Calu3 (cell line): ENCODE measurements at regions not wholly inside any gene's neighbourhood (a gene's known extent, or its start where the extent isn't known, plus 50 kb on each side); places are given as distances from the start of the nearest gene placed in this dataset.

Experiments
- BruUV-seq: library from RNA; stranded (reverse); fragments of 400-500 nt; replicated peaks from 2 replicates; lab custom pipeline; 2021; lab: Mats Ljungman, UMichigan
- CTCF ChIA-PET: fragments of 300-600 bp; sonication (Branson Sonifier 250); formaldehyde crosslinking; loops from one replicate; lab custom pipeline; 2022; ENCODE audit warnings: antibody characterized with exemption; lab: Charles Lee
- DNase-seq: peaks from one replicate; pipeline ENCODE4 v3.0.0; 2022
- H3K27ac Mint-ChIP-seq: one replicate; pipeline ENCODE4 v1.8.0; 2022; ENCODE audit warnings: mixed read lengths; ENCODE audit not compliant: unreplicated experiment
- H3K27me3 Mint-ChIP-seq: one replicate; pipeline ENCODE4 v1.8.0; 2022; ENCODE audit warnings: mixed read lengths; ENCODE audit not compliant: unreplicated experiment
- H3K36me3 Mint-ChIP-seq: one replicate; pipeline ENCODE4 v1.8.0; 2022; ENCODE audit warnings: mild to moderate bottlenecking, moderate library complexity, mixed read lengths; ENCODE audit not compliant: insufficient read depth, unreplicated experiment
- H3K4me1 Mint-ChIP-seq: one replicate; pipeline ENCODE4 v1.8.0; 2022; ENCODE audit warnings: mild to moderate bottlenecking, low read depth, mixed read lengths; ENCODE audit not compliant: unreplicated experiment
- H3K4me3 Mint-ChIP-seq: one replicate; pipeline ENCODE4 v1.8.0; 2022; ENCODE audit warnings: mild to moderate bottlenecking, low read depth, moderate library complexity, mixed read lengths; ENCODE audit not compliant: unreplicated experiment
- H3K9me3 Mint-ChIP-seq: one replicate; pipeline ENCODE4 v1.8.0; 2022; ENCODE audit warnings: low read depth, mixed read lengths; ENCODE audit not compliant: unreplicated experiment
- intact Hi-C: fragments of 100-400 bp; cut with micrococcal nuclease; formaldehyde crosslinking; loops from one replicate; pipeline ENCODE4 v1.10.0; 2022; ENCODE audit not compliant: unreplicated experiment
- TF ChIP-seq, protein P1 (sequence below): fragments of 200-600 bp; IDR thresholded peaks from one replicate; pipeline ENCODE4 v1.8.0; 2022; ENCODE audit warnings: antibody characterized with exemption; ENCODE audit not compliant: unreplicated experiment

DNA sequence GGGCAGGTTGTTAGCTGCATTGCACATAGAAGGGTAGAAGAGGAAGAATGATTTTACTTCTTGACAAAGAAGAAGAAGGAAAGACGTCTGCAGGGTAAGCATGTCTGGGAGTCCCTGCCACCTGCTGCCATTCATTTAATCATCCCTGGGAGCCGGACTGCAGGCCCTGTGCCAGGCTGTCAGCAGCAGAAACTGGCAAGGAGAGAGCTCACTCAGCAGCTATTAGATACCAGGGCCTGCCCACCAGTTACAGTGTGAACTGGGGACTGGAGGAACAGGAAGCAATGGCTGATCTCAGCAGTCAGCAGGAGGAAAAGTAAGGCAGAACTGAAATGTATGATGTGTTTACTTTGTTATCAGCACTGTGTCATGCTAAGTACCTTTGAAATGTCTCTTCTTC, 75.7 kb upstream of the C1orf87 start:
- H3K4me3 Mint-ChIP-seq, result no peak overlapping the region
- CTCF ChIA-PET, result interaction anchor here (0.9 kb wide), 1 partner anchor 999 kb away, joined by 3 read pairs; no protein-coding TSS in a partner anchor
- TF ChIP-seq, protein P1, sequence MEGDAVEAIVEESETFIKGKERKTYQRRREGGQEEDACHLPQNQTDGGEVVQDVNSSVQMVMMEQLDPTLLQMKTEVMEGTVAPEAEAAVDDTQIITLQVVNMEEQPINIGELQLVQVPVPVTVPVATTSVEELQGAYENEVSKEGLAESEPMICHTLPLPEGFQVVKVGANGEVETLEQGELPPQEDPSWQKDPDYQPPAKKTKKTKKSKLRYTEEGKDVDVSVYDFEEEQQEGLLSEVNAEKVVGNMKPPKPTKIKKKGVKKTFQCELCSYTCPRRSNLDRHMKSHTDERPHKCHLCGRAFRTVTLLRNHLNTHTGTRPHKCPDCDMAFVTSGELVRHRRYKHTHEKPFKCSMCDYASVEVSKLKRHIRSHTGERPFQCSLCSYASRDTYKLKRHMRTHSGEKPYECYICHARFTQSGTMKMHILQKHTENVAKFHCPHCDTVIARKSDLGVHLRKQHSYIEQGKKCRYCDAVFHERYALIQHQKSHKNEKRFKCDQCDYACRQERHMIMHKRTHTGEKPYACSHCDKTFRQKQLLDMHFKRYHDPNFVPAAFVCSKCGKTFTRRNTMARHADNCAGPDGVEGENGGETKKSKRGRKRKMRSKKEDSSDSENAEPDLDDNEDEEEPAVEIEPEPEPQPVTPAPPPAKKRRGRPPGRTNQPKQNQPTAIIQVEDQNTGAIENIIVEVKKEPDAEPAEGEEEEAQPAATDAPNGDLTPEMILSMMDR, result no peak
- no peaks in the 10 kb centered on the region for H3K27me3 Mint-ChIP-seq
- BruUV-seq, result no TSS peak
- H3K4me1 Mint-ChIP-seq, result no peaks in the 10 kb centered on the region
- no peaks in the 10 kb centered on the region for H3K9me3 Mint-ChIP-seq
- no peaks in the 10 kb centered on the region for H3K36me3 Mint-ChIP-seq
- intact Hi-C loops, result no loop called here
- peak; percentile 20 for DNase-seq
- H3K27ac Mint-ChIP-seq, result no peak overlapping the region

DNA sequence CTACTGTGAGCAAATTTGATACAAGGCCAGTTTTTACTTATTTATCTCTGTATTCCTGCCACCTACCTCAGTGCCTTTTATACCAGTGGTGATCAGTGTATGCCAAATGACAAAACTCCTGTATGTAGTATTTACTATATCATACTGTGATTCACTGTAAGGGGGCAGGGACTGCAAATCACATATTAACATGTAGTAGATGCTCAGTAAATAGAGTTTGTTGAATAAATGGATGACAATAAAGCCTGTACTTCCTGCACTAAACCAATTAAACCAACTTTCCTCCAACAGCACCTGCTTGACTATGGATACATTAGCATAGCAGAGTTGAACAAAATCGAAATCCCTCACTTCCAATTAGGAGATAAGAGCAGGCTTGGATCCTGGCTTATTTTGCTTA, 73.3 kb upstream of the C1orf87 start:
- CTCF ChIA-PET, result no interaction called here
- TF ChIP-seq, protein P1, result no peak
- Mint-ChIP-seq H3K9me3 (no peaks in the 10 kb centered on the region), H3K36me3 (no peaks in the 10 kb centered on the region), H3K27ac (no peak overlapping the region), H3K4me3 (no peak overlapping the region), H3K27me3 (no peaks in the 10 kb centered on the region), H3K4me1 (no peaks in the 10 kb centered on the region)
- no peak for DNase-seq
- intact Hi-C loops, result no loop called here
- BruUV-seq, result no TSS peak

GRCh38 chr1:60145771-60146170, 72.2 kb upstream of the C1orf87 start:
- intact Hi-C loops, result no loop called here
- H3K4me1 Mint-ChIP-seq, result no peaks in the 10 kb centered on the region
- H3K9me3 Mint-ChIP-seq, result no peaks in the 10 kb centered on the region
- no peak overlapping the region for H3K27ac Mint-ChIP-seq
- no TSS peak for BruUV-seq
- TF ChIP-seq, protein P1, result no peak
- CTCF ChIA-PET, result interaction anchor here (0.5 kb wide), 1 partner anchor 333 kb away, joined by 3 read pairs; no protein-coding TSS in a partner anchor
- H3K27me3 Mint-ChIP-seq, result no peaks in the 10 kb centered on the region
- no peaks in the 10 kb centered on the region for H3K36me3 Mint-ChIP-seq
- no peak overlapping the region for H3K4me3 Mint-ChIP-seq
- no peak for DNase-seq

GRCh38 chr1:60141743-60142142, 68.2 kb upstream of the C1orf87 start:
- Mint-ChIP-seq H3K27ac (no peak overlapping the region), H3K36me3 (no peaks in the 10 kb centered on the region), H3K4me3 (no peak overlapping the region), H3K4me1 (no peaks in the 10 kb centered on the region), H3K27me3 (no peaks in the 10 kb centered on the region), H3K9me3 (no peaks in the 10 kb centered on the region)
- DNase-seq, result no peak
- no TSS peak for BruUV-seq
- intact Hi-C loops, result no loop called here
- TF ChIP-seq, protein P1, result no peak
- CTCF ChIA-PET, result no interaction called here
